ENCODE measurements at regions not wholly inside any gene's neighbourhood (a gene's known extent, or its start where the extent isn't known, plus 50 kb on each side); places are given as distances from the start of the nearest gene placed in this dataset.

GRCh38 chr6:133818320-133818719 lies 70.6 kb upstream of the TCF21 start:
- DNase-seq (ENCODE audit: extremely low read depth in 1 of 2, low read depth in 1 of 2), result no peak

- no peak for DNase-seq (ENCODE audit: extremely low read depth in 1 of 2, low read depth in 1 of 2)
These were observed 68.7 kb upstream of the TCF21 start for GRCh38 chr6:133820208-133820607.

- DNase-seq (ENCODE audit: extremely low read depth in 1 of 2, low read depth in 1 of 2), result no peak
These were observed 61.1 kb upstream of the TCF21 start for GRCh38 chr6:133827766-133828165.

- no peak for DNase-seq (ENCODE audit: extremely low read depth in 1 of 2, low read depth in 1 of 2)
These were observed 55.0 kb upstream of the TCF21 start for GRCh38 chr6:133833949-133834359.

GRCh38 chr6:133834472-133835170 lies 54.3 kb upstream of the TCF21 start:
- no peak for DNase-seq (ENCODE audit: extremely low read depth in 1 of 2, low read depth in 1 of 2)

GRCh38 chr6:133835901-133836300 lies 53.0 kb upstream of the TCF21 start:
- DNase-seq (ENCODE audit: extremely low read depth in 1 of 2, low read depth in 1 of 2), result no peak

GRCh38 chr6:133837801-133838349 lies 51.0 kb upstream of the TCF21 start:
- DNase-seq (ENCODE audit: extremely low read depth in 1 of 2, low read depth in 1 of 2), result peak in 1 of 2 donors; percentile 36

All from activated CD8-positive, alpha-beta memory T cell treated with anti-CD3 and anti-CD28 coated beads for 1 hour (primary cell).